Colonic mucosa (tissue), 4 donors: ENCODE measurements at regions not wholly inside any gene's neighbourhood (a gene's known extent, or its start where the extent isn't known, plus 50 kb on each side); places are given as distances from the start of the nearest gene placed in this dataset.

Source experiments
- DNase-seq: peaks from one replicate; pipeline ENCODE4 v3.0.0-alpha.2; 2020
- H3K27ac ChIP-seq: fragments of 200-600 bp; one replicate; pipeline ENCODE4 v1.8.0; 2021
- H3K27me3 ChIP-seq: fragments of 200-600 bp; one replicate; pipeline ENCODE4 v1.8.0; 2021
- H3K36me3 ChIP-seq: fragments of 200-600 bp; one replicate; pipeline ENCODE4 v1.8.0; 2021
- H3K4me1 ChIP-seq: fragments of 200-600 bp; one replicate; pipeline ENCODE4 v1.8.0; 2021; ENCODE audit warnings: mild to moderate bottlenecking
- H3K4me3 ChIP-seq: fragments of 200-600 bp; one replicate; pipeline ENCODE4 v1.8.0; 2021
- H3K9ac ChIP-seq, 2 donors: one replicate each; pipeline ENCODE4 v1.7.0; 2013; ENCODE audit warnings: control low read depth in 2 of 2, low read depth in 2 of 2, low read length in 2 of 2
- H3K9me3 ChIP-seq: fragments of 200-600 bp; one replicate; pipeline ENCODE4 v1.8.0; 2021
- intact Hi-C: fragments of 100-400 bp; cut with DNase I; formaldehyde crosslinking; loops from one replicate; pipeline ENCODE4 v1.14.1; 2022
- TF ChIP-seq, protein P1 (sequence below): fragments of 200-600 bp; IDR thresholded peaks from one replicate; pipeline ENCODE4 v1.8.0; 2022; ENCODE audit warnings: antibody characterized with exemption, mild to moderate bottlenecking
- donor health status: healthy.
- donor health status: DM: no; HTN: no; CAD: no.
- donor health status: DM: no; HTN: no; CAD: no.

- H3K4me1 ChIP-seq, result no peaks in the 10 kb centered on the region
- H3K4me3 ChIP-seq, result no peak overlapping the region
- no peak overlapping the region for H3K27ac ChIP-seq
- intact Hi-C loops, result no loop called here
- H3K9me3 ChIP-seq, result no peaks in the 10 kb centered on the region
- H3K27me3 ChIP-seq, result no peaks in the 10 kb centered on the region
- no peaks in the 10 kb centered on the region for H3K36me3 ChIP-seq
- no peak for DNase-seq
- TF ChIP-seq, protein P1, sequence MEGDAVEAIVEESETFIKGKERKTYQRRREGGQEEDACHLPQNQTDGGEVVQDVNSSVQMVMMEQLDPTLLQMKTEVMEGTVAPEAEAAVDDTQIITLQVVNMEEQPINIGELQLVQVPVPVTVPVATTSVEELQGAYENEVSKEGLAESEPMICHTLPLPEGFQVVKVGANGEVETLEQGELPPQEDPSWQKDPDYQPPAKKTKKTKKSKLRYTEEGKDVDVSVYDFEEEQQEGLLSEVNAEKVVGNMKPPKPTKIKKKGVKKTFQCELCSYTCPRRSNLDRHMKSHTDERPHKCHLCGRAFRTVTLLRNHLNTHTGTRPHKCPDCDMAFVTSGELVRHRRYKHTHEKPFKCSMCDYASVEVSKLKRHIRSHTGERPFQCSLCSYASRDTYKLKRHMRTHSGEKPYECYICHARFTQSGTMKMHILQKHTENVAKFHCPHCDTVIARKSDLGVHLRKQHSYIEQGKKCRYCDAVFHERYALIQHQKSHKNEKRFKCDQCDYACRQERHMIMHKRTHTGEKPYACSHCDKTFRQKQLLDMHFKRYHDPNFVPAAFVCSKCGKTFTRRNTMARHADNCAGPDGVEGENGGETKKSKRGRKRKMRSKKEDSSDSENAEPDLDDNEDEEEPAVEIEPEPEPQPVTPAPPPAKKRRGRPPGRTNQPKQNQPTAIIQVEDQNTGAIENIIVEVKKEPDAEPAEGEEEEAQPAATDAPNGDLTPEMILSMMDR, result no peak
- H3K9ac ChIP-seq, result no peak overlapping the region
Measured at GRCh38 chr4:23324021-23324690, 565.7 kb downstream of the PPARGC1A start.

DNA sequence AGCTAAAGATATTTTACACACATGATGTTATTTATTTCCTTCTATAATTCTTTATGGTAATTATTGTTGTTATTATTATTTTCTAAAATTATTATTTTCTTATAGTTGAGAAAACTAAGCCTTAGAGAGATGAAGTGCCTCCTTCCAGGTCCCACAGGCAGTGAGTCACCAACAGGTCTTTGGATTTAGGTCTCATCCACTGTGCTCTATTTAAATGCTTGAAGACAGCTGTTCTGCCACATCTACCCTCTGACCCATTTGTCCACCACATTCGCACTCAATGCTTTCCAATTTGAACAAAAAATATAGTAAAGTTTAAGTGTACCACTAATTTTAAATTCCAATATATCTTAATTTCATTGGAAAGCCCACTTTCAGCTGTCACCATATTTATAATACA is 566.4 kb downstream of the PPARGC1A start:
- no peak overlapping the region for H3K27ac ChIP-seq
- no peaks in the 10 kb centered on the region for H3K4me1 ChIP-seq
- H3K9me3 ChIP-seq, result no peaks in the 10 kb centered on the region
- no peaks in the 10 kb centered on the region for H3K36me3 ChIP-seq
- no peaks in the 10 kb centered on the region for H3K27me3 ChIP-seq
- H3K9ac ChIP-seq, result no peak overlapping the region
- TF ChIP-seq, protein P1, result no peak
- no peak for DNase-seq
- intact Hi-C loops, result no loop called here
- no peak overlapping the region for H3K4me3 ChIP-seq

DNA sequence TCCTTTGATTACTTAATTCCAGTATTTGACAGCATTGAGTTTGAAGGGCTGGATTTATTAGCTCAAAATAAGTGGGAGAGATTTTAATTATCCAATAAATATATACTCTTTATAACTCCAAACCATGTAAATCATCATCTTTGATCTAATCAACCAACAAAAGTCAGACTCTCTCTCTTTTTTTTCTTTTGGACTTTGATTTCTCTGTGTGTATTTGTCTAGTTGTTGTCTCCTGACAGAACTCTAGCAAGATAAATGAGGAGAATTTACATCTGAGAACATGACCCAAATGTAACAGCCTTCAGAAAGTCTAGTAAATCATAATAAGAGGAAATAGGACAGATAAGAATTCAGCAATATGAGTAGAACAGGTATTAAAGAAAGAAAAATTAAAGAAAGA is 567.1 kb downstream of the PPARGC1A start:
- no peaks in the 10 kb centered on the region for H3K36me3 ChIP-seq
- H3K27me3 ChIP-seq, result no peaks in the 10 kb centered on the region
- H3K9ac ChIP-seq, result no peak overlapping the region
- no peak overlapping the region for H3K27ac ChIP-seq
- TF ChIP-seq, protein P1, result no peak
- no peaks in the 10 kb centered on the region for H3K9me3 ChIP-seq
- H3K4me3 ChIP-seq, result no peak overlapping the region
- no peak for DNase-seq
- no peaks in the 10 kb centered on the region for H3K4me1 ChIP-seq
- intact Hi-C loops, result no loop called here

- TF ChIP-seq, protein P1, result no peak
- Histone ChIP-seq H3K9me3 (no peaks in the 10 kb centered on the region), H3K27ac (no peak overlapping the region), H3K36me3 (no peaks in the 10 kb centered on the region), H3K27me3 (no peaks in the 10 kb centered on the region), H3K9ac (no peak overlapping the region), H3K4me1 (no peaks in the 10 kb centered on the region), H3K4me3 (no peak overlapping the region)
- no peak for DNase-seq
- intact Hi-C loops, result no loop called here
Measured at GRCh38 chr4:23320931-23321587, 568.8 kb downstream of the PPARGC1A start.

DNA sequence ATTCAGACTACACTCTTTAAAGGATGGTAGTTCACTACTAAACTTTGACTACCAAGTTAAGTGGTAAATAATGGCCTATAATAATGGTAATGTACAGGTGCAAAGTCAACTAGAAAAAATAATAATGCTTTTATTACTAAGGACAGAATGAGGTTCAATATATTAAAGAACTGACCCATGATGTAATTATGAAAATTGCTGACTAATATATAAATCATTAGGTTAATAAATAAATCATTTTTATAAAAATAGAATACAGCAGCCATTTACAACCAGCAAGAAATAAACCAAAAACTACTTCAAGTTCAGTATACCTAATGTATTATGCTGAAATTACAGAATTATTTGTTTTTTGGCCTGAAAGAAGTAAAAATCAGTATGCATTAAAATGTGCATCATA is 577.2 kb downstream of the PPARGC1A start:
- Histone ChIP-seq H3K4me1 (no peaks in the 10 kb centered on the region), H3K27me3 (no peaks in the 10 kb centered on the region), H3K36me3 (no peaks in the 10 kb centered on the region), H3K9me3 (no peaks in the 10 kb centered on the region), H3K9ac (no peak overlapping the region), H3K4me3 (no peak overlapping the region), H3K27ac (no peak overlapping the region)
- intact Hi-C loops, result no loop called here
- DNase-seq, result no peak
- TF ChIP-seq, protein P1, result no peak
